ENCODE measurements at regions not wholly inside any gene's neighbourhood (a gene's known extent, or its start where the extent isn't known, plus 50 kb on each side); places are given as distances from the start of the nearest gene placed in this dataset.

- ATAC-seq (no peak), DNase-seq (no peak)
- Mint-ChIP-seq H3K36me3 (no peaks in the 10 kb centered on the region), H3K9me3 (peaks cover 2 to 10% of the 10 kb centered on the region in 2 donors), H3K4me3 (no peak overlapping the region), H3K4me1 (no peaks in the 10 kb centered on the region), H3K27ac (no peak overlapping the region), H3K27me3 (ENCODE audit: low read depth in 2 of 2) (no peaks in the 10 kb centered on the region)
- no peaks in the 10 kb centered on the region for H3K27me3 ChIP-seq (ENCODE audit: control insufficient read depth, insufficient read depth, low read length)
- intact Hi-C loops (cut with micrococcal nuclease), result no loop called here
- H3K4me1 ChIP-seq (ENCODE audit: control insufficient read depth, insufficient read depth, low read length), result no peaks in the 10 kb centered on the region
- no peaks in the 10 kb centered on the region for H3K36me3 ChIP-seq (ENCODE audit: control insufficient read depth, insufficient read depth, low read length)
- peaks cover 3% of the 10 kb centered on the region for H3K9me3 ChIP-seq (ENCODE audit: control insufficient read depth, insufficient read depth, low read length)
- no peak for TF ChIP-seq CTCF (IDR thresholded peaks at IDR 0.05)
- 43% methylated on average over 1 of the region's 1 CpG for WGBS (ENCODE audit: insufficient coverage)
- H3K27ac ChIP-seq (ENCODE audit: low read length), result no peak overlapping the region
- no peak overlapping the region for H3K4me3 ChIP-seq (ENCODE audit: low read length)
Observed at GRCh38 chr4:33357121-33357520, 2637.0 kb downstream of the PCDH7 start.

- H3K36me3 ChIP-seq (ENCODE audit: control insufficient read depth, insufficient read depth, low read length), result no peaks in the 10 kb centered on the region
- H3K27me3 ChIP-seq (ENCODE audit: control insufficient read depth, insufficient read depth, low read length), result no peaks in the 10 kb centered on the region
- TF ChIP-seq CTCF (IDR thresholded peaks at IDR 0.05), result no peak
- H3K36me3 Mint-ChIP-seq, result no peaks in the 10 kb centered on the region
- no peak overlapping the region for H3K4me3 ChIP-seq (ENCODE audit: low read length)
- no peaks in the 10 kb centered on the region for H3K4me1 ChIP-seq (ENCODE audit: control insufficient read depth, insufficient read depth, low read length)
- H3K4me1 Mint-ChIP-seq, result no peaks in the 10 kb centered on the region
- H3K27ac Mint-ChIP-seq, result no peak overlapping the region
- ATAC-seq (no peak), DNase-seq (no peak)
- no peak overlapping the region for H3K27ac ChIP-seq (ENCODE audit: low read length)
- H3K27me3 Mint-ChIP-seq (ENCODE audit: low read depth in 2 of 2), result no peaks in the 10 kb centered on the region
- H3K4me3 Mint-ChIP-seq, result no peak overlapping the region
- 89% methylated on average over 3 of the region's 3 CpGs for WGBS (ENCODE audit: insufficient coverage)
- peaks cover 15 to 31% of the 10 kb centered on the region in 2 donors for H3K9me3 Mint-ChIP-seq
- no peaks in the 10 kb centered on the region for H3K9me3 ChIP-seq (ENCODE audit: control insufficient read depth, insufficient read depth, low read length)
- intact Hi-C loops (cut with micrococcal nuclease), result no loop called here
Observed at GRCh38 chr4:33369446-33369845, 2649.3 kb downstream of the PCDH7 start.

GRCh38 chr4:33381816-33382215 lies 2661.6 kb downstream of the PCDH7 start:
- H3K27me3 ChIP-seq (ENCODE audit: control insufficient read depth, insufficient read depth, low read length), result no peaks in the 10 kb centered on the region
- no peaks in the 10 kb centered on the region for H3K4me1 ChIP-seq (ENCODE audit: control insufficient read depth, insufficient read depth, low read length)
- H3K36me3 ChIP-seq (ENCODE audit: control insufficient read depth, insufficient read depth, low read length), result no peaks in the 10 kb centered on the region
- DNase-seq (no peak), ATAC-seq (no peak)
- Mint-ChIP-seq H3K4me1 (no peaks in the 10 kb centered on the region), H3K4me3 (no peak overlapping the region), H3K27me3 (ENCODE audit: low read depth in 2 of 2) (no peaks in the 10 kb centered on the region), H3K27ac (no peak overlapping the region), H3K36me3 (no peaks in the 10 kb centered on the region), H3K9me3 (peaks cover 11 to 22% of the 10 kb centered on the region in 2 donors)
- intact Hi-C loops (cut with micrococcal nuclease), result no loop called here
- peaks cover 4% of the 10 kb centered on the region for H3K9me3 ChIP-seq (ENCODE audit: control insufficient read depth, insufficient read depth, low read length)
- no peak overlapping the region for H3K4me3 ChIP-seq (ENCODE audit: low read length)
- WGBS (ENCODE audit: insufficient coverage), result 75% methylated on average over 1 of the region's 4 CpGs
- no peak overlapping the region for H3K27ac ChIP-seq (ENCODE audit: low read length)
- TF ChIP-seq CTCF (IDR thresholded peaks at IDR 0.05), result no peak

- H3K4me1 ChIP-seq (ENCODE audit: control insufficient read depth, insufficient read depth, low read length), result no peaks in the 10 kb centered on the region
- no peak for ATAC-seq
- Mint-ChIP-seq H3K27ac (no peak overlapping the region), H3K27me3 (ENCODE audit: low read depth in 2 of 2) (no peaks in the 10 kb centered on the region), H3K4me1 (no peaks in the 10 kb centered on the region), H3K4me3 (no peak overlapping the region), H3K9me3 (peaks cover 8 to 15% of the 10 kb centered on the region in 2 donors), H3K36me3 (no peaks in the 10 kb centered on the region)
- intact Hi-C loops (cut with micrococcal nuclease), result no loop called here
- H3K27ac ChIP-seq (ENCODE audit: low read length), result no peak overlapping the region
- H3K27me3 ChIP-seq (ENCODE audit: control insufficient read depth, insufficient read depth, low read length), result no peaks in the 10 kb centered on the region
- no peak for DNase-seq
- no peaks in the 10 kb centered on the region for H3K36me3 ChIP-seq (ENCODE audit: control insufficient read depth, insufficient read depth, low read length)
- H3K4me3 ChIP-seq (ENCODE audit: low read length), result no peak overlapping the region
- TF ChIP-seq CTCF (IDR thresholded peaks at IDR 0.05), result no peak
- no peaks in the 10 kb centered on the region for H3K9me3 ChIP-seq (ENCODE audit: control insufficient read depth, insufficient read depth, low read length)
Observed at GRCh38 chr4:33386764-33387163, 2666.6 kb downstream of the PCDH7 start.

Data from natural killer cell (primary cell).